ENCODE measurements at regions not wholly inside any gene's neighbourhood (a gene's known extent, or its start where the extent isn't known, plus 50 kb on each side); places are given as distances from the start of the nearest gene placed in this dataset.

DNA sequence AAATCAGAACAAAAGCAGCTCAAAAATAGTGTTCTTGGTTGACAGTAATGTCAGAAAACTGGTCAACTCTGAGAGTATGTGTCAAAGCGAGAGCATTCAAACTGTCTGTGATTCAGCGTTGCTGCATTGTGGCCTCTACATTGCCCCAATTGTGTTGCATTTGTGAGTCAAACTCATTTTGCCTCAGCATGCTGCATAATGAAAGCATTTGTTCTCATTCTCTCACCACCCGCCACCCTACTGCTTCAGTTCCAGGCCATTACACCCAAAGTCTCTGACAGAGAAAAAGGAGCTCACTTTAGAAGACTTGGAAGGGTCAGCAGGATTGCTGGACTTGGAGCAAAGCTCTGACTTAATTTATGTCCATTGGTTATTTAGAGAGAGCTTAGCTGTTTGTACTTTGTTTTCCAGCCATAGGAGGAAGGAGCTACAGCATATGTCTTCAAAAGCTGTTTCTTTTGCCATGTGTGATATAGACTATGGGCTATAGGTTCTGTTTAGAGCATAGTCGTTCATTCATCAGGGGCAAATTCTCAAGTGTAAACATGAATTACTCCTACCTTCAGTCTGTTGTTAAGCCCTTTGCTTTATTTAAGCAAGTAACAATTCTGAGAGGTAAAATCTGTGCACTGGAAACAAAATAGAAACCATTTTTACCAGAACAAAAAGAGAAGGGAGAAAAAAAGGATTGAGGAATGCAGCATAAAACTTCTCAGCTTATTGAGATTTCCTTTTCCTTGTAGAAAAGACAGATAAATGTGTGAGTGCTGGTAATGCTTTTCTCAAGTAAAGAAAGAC is 153.4 kb upstream of the ANK2 start:
- no peak for TF ChIP-seq TAF1 (IDR thresholded peaks at IDR 0.05; ENCODE audit: borderline replicate concordance, low read depth, low read length)
- TF ChIP-seq POLR2AphosphoS5 (IDR thresholded peaks at IDR 0.05; ENCODE audit: low read depth, low read length), result no peak
- no peak for TF ChIP-seq POLR2A (IDR thresholded peaks at IDR 0.05; ENCODE audit: low read depth, low read length)
